HEK293 (cell line): ENCODE measurements at regions not wholly inside any gene's neighbourhood (a gene's known extent, or its start where the extent isn't known, plus 50 kb on each side); places are given as distances from the start of the nearest gene placed in this dataset.
"Not testable (repeated sequence)": the region's sequence is repeated elsewhere in the genome, so short reads cannot be mapped to it uniquely, and the experiment has no call there.

Experiments
- CTCF ChIA-PET: fragments of 350-600 bp; formaldehyde crosslinking; extraction: SDS; loops from one replicate; lab custom pipeline; 2021; ENCODE audit warnings: antibody characterized with exemption; lab: Yijun Ruan, JAX
- POLR2A ChIA-PET: fragments of 300-600 bp; formaldehyde crosslinking; extraction: SDS; loops from one replicate; lab custom pipeline; 2020; ENCODE audit warnings: antibody characterized with exemption, inconsistent platforms; lab: Yijun Ruan, JAX
- H3K27ac ChIP-seq: fragments of 200-500 bp; sonication (Bioruptor generic); 2 replicates; pipeline ENCODE4 v1.5.1; 2014; ENCODE audit warnings: low read depth, low read length, control low read depth, inconsistent platforms; ENCODE audit errors: extremely low read depth
- H3K36me3 ChIP-seq, 2 experiments: fragments of 200-500 bp in 1 of 2; sonication (Bioruptor generic) in 1 of 2; 1 replicate in 1 of 2; 2 replicates in 1 of 2; pipeline ENCODE4 v1.5.1; 2014 to 2017; ENCODE audit warnings: inconsistent platforms in 2 of 2, low read length in 2 of 2; ENCODE audit not compliant: control insufficient read depth in 2 of 2, insufficient read depth in 1 of 2
- H3K4me1 ChIP-seq: fragments of 200-500 bp; sonication (Bioruptor generic); 2 replicates; pipeline ENCODE4 v1.5.1; 2014; ENCODE audit warnings: mild to moderate bottlenecking, low read length, inconsistent platforms; ENCODE audit not compliant: control insufficient read depth, insufficient read depth
- H3K4me3 ChIP-seq: 2 replicates; pipeline ENCODE4 v1.5.1; 2011; ENCODE audit warnings: low read depth, mild to moderate bottlenecking, control low read depth, low read length, moderate library complexity
- H3K9me3 ChIP-seq: fragments of 200-500 bp; sonication (Bioruptor generic); 2 replicates; pipeline ENCODE4 v1.5.1; 2014; ENCODE audit warnings: low read depth, low read length, inconsistent platforms; ENCODE audit not compliant: control insufficient read depth, insufficient read depth
- HOXA7 ChIP-seq: sonication (generic); formaldehyde crosslinking; IDR thresholded peaks from 2 replicates; pipeline ENCODE4 v1.8.1; 2022; ENCODE audit warnings: missing genetic modification reagents, borderline replicate concordance
- KLF17 ChIP-seq: fragments of 450-650 bp; formaldehyde crosslinking; IDR thresholded peaks from 2 replicates; pipeline ENCODE4 v1.5.1; 2016; ENCODE audit warnings: missing biosample characterization, missing genetic modification characterization
- OSR2 ChIP-seq: fragments of 450-650 bp; formaldehyde crosslinking; IDR thresholded peaks from 2 replicates; pipeline ENCODE4 v1.5.1; 2016; ENCODE audit warnings: missing biosample characterization, missing genetic modification characterization
- PRDM4 ChIP-seq: fragments of 450-650 bp; formaldehyde crosslinking; IDR thresholded peaks from 2 replicates; pipeline ENCODE4 v1.5.1; 2017; ENCODE audit warnings: missing biosample characterization, missing genetic modification characterization
- SP7 ChIP-seq: fragments of 450-650 bp; formaldehyde crosslinking; IDR thresholded peaks from 2 replicates; pipeline ENCODE4 v1.5.1; 2016; ENCODE audit warnings: missing biosample characterization, missing genetic modification characterization
- TSHZ1 ChIP-seq: fragments of 450-650 bp; formaldehyde crosslinking; IDR thresholded peaks from 2 replicates; pipeline ENCODE4 v1.5.1; 2016; ENCODE audit warnings: missing biosample characterization, missing genetic modification characterization, borderline replicate concordance
- WT1 ChIP-seq: fragments of 450-650 bp; formaldehyde crosslinking; IDR thresholded peaks from 2 replicates; pipeline ENCODE4 v1.5.1; 2016; ENCODE audit warnings: missing biosample characterization, missing genetic modification characterization
- ZBTB11 ChIP-seq: fragments of 450-650 bp; formaldehyde crosslinking; conservative IDR thresholded peaks from 2 replicates; pipeline ENCODE4 v1.5.1; 2016; ENCODE audit warnings: low read depth, missing biosample characterization, missing genetic modification characterization
- ZBTB17 ChIP-seq: fragments of 450-650 bp; formaldehyde crosslinking; IDR thresholded peaks from 2 replicates; pipeline ENCODE4 v1.5.1; 2016; ENCODE audit warnings: missing biosample characterization, missing genetic modification characterization
- ZBTB20 ChIP-seq: fragments of 450-650 bp; formaldehyde crosslinking; IDR thresholded peaks from 2 replicates; pipeline ENCODE4 v1.5.1; 2016; ENCODE audit warnings: missing biosample characterization, missing genetic modification characterization
- ZBTB7A ChIP-seq: fragments of 450-650 bp; formaldehyde crosslinking; IDR thresholded peaks from 2 replicates; pipeline ENCODE4 v1.5.1; 2016; ENCODE audit warnings: low read depth, missing biosample characterization, missing genetic modification characterization
- ZFP69B ChIP-seq: fragments of 450-650 bp; formaldehyde crosslinking; IDR thresholded peaks from 2 replicates; pipeline ENCODE4 v1.5.1; 2016; ENCODE audit warnings: missing biosample characterization, missing genetic modification characterization
- ZNF18 ChIP-seq: fragments of 450-650 bp; formaldehyde crosslinking; IDR thresholded peaks from 2 replicates; pipeline ENCODE4 v1.5.1; 2016; ENCODE audit warnings: missing biosample characterization, missing genetic modification characterization
- ZNF501 ChIP-seq: fragments of 450-650 bp; formaldehyde crosslinking; IDR thresholded peaks from 2 replicates; pipeline ENCODE4 v1.5.1; 2016; ENCODE audit warnings: missing biosample characterization, missing genetic modification characterization
- ZNF621 ChIP-seq: fragments of 450-650 bp; formaldehyde crosslinking; IDR thresholded peaks from 2 replicates; pipeline ENCODE4 v1.5.1; 2017; ENCODE audit warnings: missing biosample characterization, missing genetic modification characterization
- ZNF623 ChIP-seq: fragments of 450-650 bp; formaldehyde crosslinking; IDR thresholded peaks from 2 replicates; pipeline ENCODE4 v1.5.1; 2016; ENCODE audit warnings: missing biosample characterization, missing genetic modification characterization
- ZNF658 ChIP-seq: fragments of 450-650 bp; formaldehyde crosslinking; IDR thresholded peaks from 2 replicates; pipeline ENCODE4; 2016; ENCODE audit warnings: missing biosample characterization, missing genetic modification characterization
- ZNF707 ChIP-seq: fragments of 450-650 bp; formaldehyde crosslinking; IDR thresholded peaks from 2 replicates; pipeline ENCODE4 v1.5.1; 2016; ENCODE audit warnings: missing biosample characterization, missing genetic modification characterization
- TF ChIP-seq, protein P1 (sequence below): fragments of 450-650 bp; formaldehyde crosslinking; IDR thresholded peaks from 2 replicates; pipeline ENCODE4 v1.5.1; 2016; ENCODE audit warnings: missing biosample characterization, missing genetic modification characterization, low read depth

DNA sequence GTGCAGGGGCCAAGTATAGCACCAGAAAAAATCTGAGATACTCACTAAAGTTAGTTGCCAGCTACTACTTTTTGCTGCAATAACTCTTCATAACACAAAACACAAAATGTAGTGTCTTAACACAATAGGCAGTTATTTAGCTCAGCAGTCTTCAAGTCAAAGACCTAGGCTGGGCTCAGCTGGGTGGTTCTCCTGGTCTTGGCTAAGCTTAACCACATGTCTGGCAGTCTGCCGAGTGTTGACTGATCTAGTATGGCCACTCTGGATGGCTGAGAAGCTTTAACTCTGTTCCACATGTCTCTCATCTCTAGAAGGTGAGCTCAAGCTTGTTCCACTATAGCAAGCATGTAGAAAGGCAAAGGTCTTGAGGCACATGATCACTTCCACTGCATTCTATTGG lies 451.6 kb downstream of the SOX11 start (continued):
- TF ChIP-seq ZBTB17 (tag by site-specific recombination) = no peak
- TF ChIP-seq ZNF707 (tag by site-specific recombination) = no peak
- TF ChIP-seq ZNF623 = no peak
- TF ChIP-seq PRDM4 (tag by site-specific recombination) = no peak
- no peak for TF ChIP-seq SP7 (tag by site-specific recombination)
- TF ChIP-seq, protein P1, sequence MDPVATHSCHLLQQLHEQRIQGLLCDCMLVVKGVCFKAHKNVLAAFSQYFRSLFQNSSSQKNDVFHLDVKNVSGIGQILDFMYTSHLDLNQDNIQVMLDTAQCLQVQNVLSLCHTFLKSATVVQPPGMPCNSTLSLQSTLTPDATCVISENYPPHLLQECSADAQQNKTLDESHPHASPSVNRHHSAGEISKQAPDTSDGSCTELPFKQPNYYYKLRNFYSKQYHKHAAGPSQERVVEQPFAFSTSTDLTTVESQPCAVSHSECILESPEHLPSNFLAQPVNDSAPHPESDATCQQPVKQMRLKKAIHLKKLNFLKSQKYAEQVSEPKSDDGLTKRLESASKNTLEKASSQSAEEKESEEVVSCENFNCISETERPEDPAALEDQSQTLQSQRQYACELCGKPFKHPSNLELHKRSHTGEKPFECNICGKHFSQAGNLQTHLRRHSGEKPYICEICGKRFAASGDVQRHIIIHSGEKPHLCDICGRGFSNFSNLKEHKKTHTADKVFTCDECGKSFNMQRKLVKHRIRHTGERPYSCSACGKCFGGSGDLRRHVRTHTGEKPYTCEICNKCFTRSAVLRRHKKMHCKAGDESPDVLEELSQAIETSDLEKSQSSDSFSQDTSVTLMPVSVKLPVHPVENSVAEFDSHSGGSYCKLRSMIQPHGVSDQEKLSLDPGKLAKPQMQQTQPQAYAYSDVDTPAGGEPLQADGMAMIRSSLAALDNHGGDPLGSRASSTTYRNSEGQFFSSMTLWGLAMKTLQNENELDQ (tag by site-specific recombination) = no peak
- TF ChIP-seq WT1 = no peak
- no peak for TF ChIP-seq OSR2 (tag by site-specific recombination)
- TF ChIP-seq ZBTB20 (tag by site-specific recombination) = no peak

- H3K4me3 ChIP-seq, H3K4me1 ChIP-seq, H3K36me3 ChIP-seq, H3K27ac ChIP-seq, CTCF ChIA-PET, H3K9me3 ChIP-seq, POLR2A ChIA-PET: not testable (repeated sequence)
Observed at GRCh38 chr2:6147215-6147614, 455.0 kb downstream of the SOX11 start.

- Histone ChIP-seq H3K4me3 (no peak overlapping the region), H3K36me3 (no peaks in the 10 kb centered on the region), H3K4me1 (no peaks in the 10 kb centered on the region), H3K9me3 (no peaks in the 10 kb centered on the region), H3K27ac (no peak overlapping the region)
- POLR2A ChIA-PET = no interaction called here
- CTCF ChIA-PET = interaction anchor here (0.5 kb wide), 1 partner anchor 1481 kb away, joined by 4 read pairs; no protein-coding TSS in a partner anchor
- TF ChIP-seq ZBTB11 (tag by site-specific recombination) (no peak), ZNF658 (tag by site-specific recombination) (no peak), ZNF18 (tag by site-specific recombination) (no peak), HOXA7 (CRISPR knock-in tag) (no peak), TSHZ1 (tag by site-specific recombination) (no peak), KLF17 (tag by site-specific recombination) (no peak), ZNF621 (no peak), ZBTB7A (tag by site-specific recombination) (no peak), ZFP69B (tag by site-specific recombination) (no peak), ZNF501 (tag by site-specific recombination) (no peak)
Observed at GRCh38 chr2:6148882-6149281, 456.7 kb downstream of the SOX11 start.
